ENCODE measurements at regions not wholly inside any gene's neighbourhood (a gene's known extent, or its start where the extent isn't known, plus 50 kb on each side); places are given as distances from the start of the nearest gene placed in this dataset.

- no peaks in the 10 kb centered on the region for H3K36me3 ChIP-seq (ENCODE audit: control insufficient read depth in 1 of 2, insufficient read depth in 2 of 2, low read length in 2 of 2)
- H3K9me3 ChIP-seq (ENCODE audit: control insufficient read depth in 1 of 2, low read length in 2 of 2): peaks cover 0 to 3% of the 10 kb centered on the region in 2 donors
- H3K4me3 ChIP-seq (ENCODE audit: low read depth in 1 of 2, low read length in 2 of 2): no peak overlapping the region
- no peaks in the 10 kb centered on the region for H3K27me3 ChIP-seq (ENCODE audit: control insufficient read depth in 1 of 2, insufficient read depth in 2 of 2, low read length in 2 of 2)
- H3K4me1 ChIP-seq (ENCODE audit: control insufficient read depth in 1 of 2, insufficient read depth in 2 of 2, low read length in 2 of 2): no peaks in the 10 kb centered on the region
- no peak overlapping the region for H3K9ac ChIP-seq (ENCODE audit: low read depth in 1 of 2, low read length in 2 of 2)
- H3K27ac ChIP-seq (ENCODE audit: low read depth, low read length): no peak overlapping the region
These were observed 466.2 kb downstream of the TYW1 start for GRCh38 chr7:67462781-67463191.

GRCh38 chr7:67463316-67463715 is 466.7 kb downstream of the TYW1 start:
- Histone ChIP-seq H3K4me3 (ENCODE audit: low read depth in 1 of 2, low read length in 2 of 2) (no peak overlapping the region), H3K9ac (ENCODE audit: low read depth in 1 of 2, low read length in 2 of 2) (no peak overlapping the region), H3K4me1 (ENCODE audit: control insufficient read depth in 1 of 2, insufficient read depth in 2 of 2, low read length in 2 of 2) (no peaks in the 10 kb centered on the region), H3K9me3 (ENCODE audit: control insufficient read depth in 1 of 2, low read length in 2 of 2) (peaks cover 0 to 3% of the 10 kb centered on the region in 2 donors), H3K36me3 (ENCODE audit: control insufficient read depth in 1 of 2, insufficient read depth in 2 of 2, low read length in 2 of 2) (no peaks in the 10 kb centered on the region), H3K27me3 (ENCODE audit: control insufficient read depth in 1 of 2, insufficient read depth in 2 of 2, low read length in 2 of 2) (no peaks in the 10 kb centered on the region), H3K27ac (ENCODE audit: low read depth, low read length) (no peak overlapping the region)

DNA sequence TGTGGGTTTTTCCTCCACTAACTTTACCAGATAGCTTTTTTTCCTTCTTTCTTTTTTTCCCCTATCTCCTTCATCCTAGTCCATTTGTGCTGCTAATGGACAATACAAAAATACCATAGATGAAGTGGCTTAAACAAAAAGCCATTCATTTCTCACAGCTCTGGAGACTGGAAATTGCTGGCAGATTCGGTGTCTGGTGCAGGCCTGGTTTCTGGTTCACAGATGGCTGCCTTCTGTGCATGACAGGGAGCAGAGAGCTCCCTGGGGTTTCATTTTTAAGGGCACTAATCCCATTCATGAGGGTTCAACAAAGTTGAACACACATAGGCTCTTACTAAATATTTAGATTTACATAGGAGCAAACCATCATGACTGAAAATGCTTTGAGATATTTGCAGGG is 467.4 kb downstream of the TYW1 start:
- no peak overlapping the region for H3K9ac ChIP-seq (ENCODE audit: low read depth in 1 of 2, low read length in 2 of 2)
- no peaks in the 10 kb centered on the region for H3K4me1 ChIP-seq (ENCODE audit: control insufficient read depth in 1 of 2, insufficient read depth in 2 of 2, low read length in 2 of 2)
- no peaks in the 10 kb centered on the region for H3K36me3 ChIP-seq (ENCODE audit: control insufficient read depth in 1 of 2, insufficient read depth in 2 of 2, low read length in 2 of 2)
- H3K27me3 ChIP-seq (ENCODE audit: control insufficient read depth in 1 of 2, insufficient read depth in 2 of 2, low read length in 2 of 2): no peaks in the 10 kb centered on the region
- no peak overlapping the region for H3K27ac ChIP-seq (ENCODE audit: low read depth, low read length)
- no peak overlapping the region for H3K4me3 ChIP-seq (ENCODE audit: low read depth in 1 of 2, low read length in 2 of 2)
- peaks cover 0 to 3% of the 10 kb centered on the region in 2 donors for H3K9me3 ChIP-seq (ENCODE audit: control insufficient read depth in 1 of 2, low read length in 2 of 2)

DNA sequence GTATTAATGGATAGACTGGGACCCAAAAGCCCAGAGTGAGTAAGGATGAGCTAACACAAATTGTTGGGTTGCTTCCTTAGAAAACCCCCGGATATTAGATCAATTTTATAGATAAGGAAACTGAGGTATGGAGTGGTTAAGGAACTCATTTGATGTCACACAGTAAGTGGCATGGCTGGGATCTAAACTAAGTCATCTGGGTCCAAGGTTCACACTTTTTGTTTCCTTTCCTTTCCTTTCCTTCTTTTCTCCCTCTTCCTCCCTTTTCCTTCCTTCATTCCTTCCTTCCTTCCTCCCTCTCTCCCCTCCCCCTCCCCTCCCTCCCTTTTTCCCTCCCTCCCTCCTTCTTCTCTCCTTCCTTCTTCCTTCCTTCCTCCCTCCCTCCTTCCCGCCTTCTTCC is 469.5 kb downstream of the TYW1 start:
- H3K9ac ChIP-seq (ENCODE audit: low read depth in 1 of 2, low read length in 2 of 2): no peak overlapping the region
- peaks cover 0 to 3% of the 10 kb centered on the region in 2 donors for H3K9me3 ChIP-seq (ENCODE audit: control insufficient read depth in 1 of 2, low read length in 2 of 2)
- no peak overlapping the region for H3K4me3 ChIP-seq (ENCODE audit: low read depth in 1 of 2, low read length in 2 of 2)
- H3K4me1 ChIP-seq (ENCODE audit: control insufficient read depth in 1 of 2, insufficient read depth in 2 of 2, low read length in 2 of 2): no peaks in the 10 kb centered on the region
- no peak overlapping the region for H3K27ac ChIP-seq (ENCODE audit: low read depth, low read length)
- H3K27me3 ChIP-seq (ENCODE audit: control insufficient read depth in 1 of 2, insufficient read depth in 2 of 2, low read length in 2 of 2): no peaks in the 10 kb centered on the region
- H3K36me3 ChIP-seq (ENCODE audit: control insufficient read depth in 1 of 2, insufficient read depth in 2 of 2, low read length in 2 of 2): no peaks in the 10 kb centered on the region

- no peak overlapping the region for H3K27ac ChIP-seq (ENCODE audit: low read depth, low read length)
- H3K9ac ChIP-seq (ENCODE audit: low read depth in 1 of 2, low read length in 2 of 2): no peak overlapping the region
- H3K4me3 ChIP-seq (ENCODE audit: low read depth in 1 of 2, low read length in 2 of 2): no peak overlapping the region
- H3K9me3 ChIP-seq (ENCODE audit: control insufficient read depth in 1 of 2, low read length in 2 of 2): no peaks in the 10 kb centered on the region
- H3K4me1 ChIP-seq (ENCODE audit: control insufficient read depth in 1 of 2, insufficient read depth in 2 of 2, low read length in 2 of 2): no peaks in the 10 kb centered on the region
- H3K27me3 ChIP-seq (ENCODE audit: control insufficient read depth in 1 of 2, insufficient read depth in 2 of 2, low read length in 2 of 2): no peaks in the 10 kb centered on the region
- H3K36me3 ChIP-seq (ENCODE audit: control insufficient read depth in 1 of 2, insufficient read depth in 2 of 2, low read length in 2 of 2): no peaks in the 10 kb centered on the region
These were observed 473.7 kb downstream of the TYW1 start for GRCh38 chr7:67470256-67470751.

GRCh38 chr7:67475293-67475692 is 478.7 kb downstream of the TYW1 start:
- no peaks in the 10 kb centered on the region for H3K9me3 ChIP-seq (ENCODE audit: control insufficient read depth in 1 of 2, low read length in 2 of 2)
- no peak overlapping the region for H3K9ac ChIP-seq (ENCODE audit: low read depth in 1 of 2, low read length in 2 of 2)
- H3K36me3 ChIP-seq (ENCODE audit: control insufficient read depth in 1 of 2, insufficient read depth in 2 of 2, low read length in 2 of 2): no peaks in the 10 kb centered on the region
- no peak overlapping the region for H3K4me3 ChIP-seq (ENCODE audit: low read depth in 1 of 2, low read length in 2 of 2)
- H3K4me1 ChIP-seq (ENCODE audit: control insufficient read depth in 1 of 2, insufficient read depth in 2 of 2, low read length in 2 of 2): no peaks in the 10 kb centered on the region
- H3K27ac ChIP-seq (ENCODE audit: low read depth, low read length): no peak overlapping the region
- H3K27me3 ChIP-seq (ENCODE audit: control insufficient read depth in 1 of 2, insufficient read depth in 2 of 2, low read length in 2 of 2): no peaks in the 10 kb centered on the region

DNA sequence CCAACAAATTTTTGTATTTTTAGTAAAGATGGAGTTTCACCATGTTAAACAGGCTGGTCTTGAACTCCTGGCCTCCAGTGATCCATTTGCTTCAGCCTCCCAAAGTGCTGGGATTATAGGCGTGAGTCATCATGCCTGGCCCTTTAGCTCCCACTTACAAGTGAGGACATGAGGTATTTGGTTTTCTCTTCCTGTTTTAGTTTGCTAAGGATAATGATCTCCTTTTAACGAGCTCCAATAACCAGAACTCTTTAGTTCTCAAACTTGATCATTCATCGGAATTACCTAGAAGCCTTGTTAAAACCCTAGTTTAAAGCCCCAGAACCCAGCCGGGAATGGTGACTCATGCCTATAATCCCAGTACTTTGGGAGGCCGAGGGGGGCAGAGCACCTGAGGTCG is 481.4 kb downstream of the TYW1 start:
- Histone ChIP-seq H3K9ac (ENCODE audit: low read depth in 1 of 2, low read length in 2 of 2) (no peak overlapping the region), H3K9me3 (ENCODE audit: control insufficient read depth in 1 of 2, low read length in 2 of 2) (no peaks in the 10 kb centered on the region), H3K27ac (ENCODE audit: low read depth, low read length) (no peak overlapping the region), H3K4me3 (ENCODE audit: low read depth in 1 of 2, low read length in 2 of 2) (no peak overlapping the region), H3K27me3 (ENCODE audit: control insufficient read depth in 1 of 2, insufficient read depth in 2 of 2, low read length in 2 of 2) (no peaks in the 10 kb centered on the region), H3K36me3 (ENCODE audit: control insufficient read depth in 1 of 2, insufficient read depth in 2 of 2, low read length in 2 of 2) (no peaks in the 10 kb centered on the region), H3K4me1 (ENCODE audit: control insufficient read depth in 1 of 2, insufficient read depth in 2 of 2, low read length in 2 of 2) (no peaks in the 10 kb centered on the region)

- Histone ChIP-seq H3K27me3 (ENCODE audit: control insufficient read depth in 1 of 2, insufficient read depth in 2 of 2, low read length in 2 of 2) (no peaks in the 10 kb centered on the region), H3K4me3 (ENCODE audit: low read depth in 1 of 2, low read length in 2 of 2) (peak overlapping the region in 1 of 2 donors; percentile 40), H3K4me1 (ENCODE audit: control insufficient read depth in 1 of 2, insufficient read depth in 2 of 2, low read length in 2 of 2) (no peaks in the 10 kb centered on the region), H3K27ac (ENCODE audit: low read depth, low read length) (no peak overlapping the region), H3K9me3 (ENCODE audit: control insufficient read depth in 1 of 2, low read length in 2 of 2) (no peaks in the 10 kb centered on the region), H3K9ac (ENCODE audit: low read depth in 1 of 2, low read length in 2 of 2) (no peak overlapping the region), H3K36me3 (ENCODE audit: control insufficient read depth in 1 of 2, insufficient read depth in 2 of 2, low read length in 2 of 2) (no peaks in the 10 kb centered on the region)
These were observed 487.7 kb downstream of the TYW1 start for GRCh38 chr7:67484244-67484751.

DNA sequence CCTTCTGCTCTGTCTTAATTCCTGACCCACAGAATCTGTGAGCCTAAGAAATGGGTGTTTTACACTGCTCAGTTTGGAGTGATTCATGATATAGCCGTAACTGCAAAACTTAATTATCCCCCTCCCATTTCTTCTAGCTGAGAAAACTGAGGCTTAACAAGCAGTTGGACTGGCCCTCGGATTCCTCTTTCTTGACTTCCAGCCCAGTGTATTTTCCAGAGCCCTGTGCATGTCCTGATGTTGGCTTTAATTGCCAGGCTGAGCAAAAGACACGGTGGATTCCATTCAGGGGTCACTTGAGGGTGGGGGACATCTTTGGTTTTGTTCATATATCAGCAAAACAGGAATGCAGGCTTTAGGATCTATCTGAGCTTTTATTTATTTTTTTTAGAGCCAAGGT is 489.8 kb downstream of the TYW1 start:
- no peaks in the 10 kb centered on the region for H3K4me1 ChIP-seq (ENCODE audit: control insufficient read depth in 1 of 2, insufficient read depth in 2 of 2, low read length in 2 of 2)
- H3K4me3 ChIP-seq (ENCODE audit: low read depth in 1 of 2, low read length in 2 of 2): no peak overlapping the region
- H3K27ac ChIP-seq (ENCODE audit: low read depth, low read length): no peak overlapping the region
- no peaks in the 10 kb centered on the region for H3K9me3 ChIP-seq (ENCODE audit: control insufficient read depth in 1 of 2, low read length in 2 of 2)
- H3K9ac ChIP-seq (ENCODE audit: low read depth in 1 of 2, low read length in 2 of 2): no peak overlapping the region
- H3K36me3 ChIP-seq (ENCODE audit: control insufficient read depth in 1 of 2, insufficient read depth in 2 of 2, low read length in 2 of 2): no peaks in the 10 kb centered on the region
- H3K27me3 ChIP-seq (ENCODE audit: control insufficient read depth in 1 of 2, insufficient read depth in 2 of 2, low read length in 2 of 2): no peaks in the 10 kb centered on the region

DNA sequence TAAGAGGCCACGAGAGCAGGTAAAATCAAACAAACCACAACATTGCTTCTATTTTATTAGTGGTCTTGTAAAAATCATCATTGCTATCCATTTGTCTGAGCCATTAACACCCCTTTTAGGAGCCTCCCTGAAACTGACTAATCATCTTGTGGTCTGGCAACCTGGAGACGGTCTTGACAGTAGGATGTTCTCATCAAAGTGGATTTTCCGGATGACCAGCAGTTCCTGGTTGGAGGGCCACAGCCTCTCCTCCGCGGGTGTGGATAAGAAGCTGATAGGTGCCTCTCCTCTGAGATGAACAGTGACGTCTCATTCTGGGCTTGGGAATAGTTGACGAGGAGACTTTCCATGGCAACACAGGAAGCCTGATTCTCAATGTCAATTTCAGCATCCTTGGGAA is 490.7 kb downstream of the TYW1 start:
- no peaks in the 10 kb centered on the region for H3K36me3 ChIP-seq (ENCODE audit: control insufficient read depth in 1 of 2, insufficient read depth in 2 of 2, low read length in 2 of 2)

GRCh38 chr7:67489881-67490280 is 493.2 kb downstream of the TYW1 start:
- Histone ChIP-seq H3K4me1 (ENCODE audit: control insufficient read depth in 1 of 2, insufficient read depth in 2 of 2, low read length in 2 of 2) (no peaks in the 10 kb centered on the region), H3K9ac (ENCODE audit: low read depth in 1 of 2, low read length in 2 of 2) (no peak overlapping the region), H3K27me3 (ENCODE audit: control insufficient read depth in 1 of 2, insufficient read depth in 2 of 2, low read length in 2 of 2) (no peaks in the 10 kb centered on the region), H3K9me3 (ENCODE audit: control insufficient read depth in 1 of 2, low read length in 2 of 2) (no peaks in the 10 kb centered on the region), H3K27ac (ENCODE audit: low read depth, low read length) (no peak overlapping the region), H3K4me3 (ENCODE audit: low read depth in 1 of 2, low read length in 2 of 2) (no peak overlapping the region), H3K36me3 (ENCODE audit: control insufficient read depth in 1 of 2, insufficient read depth in 2 of 2, low read length in 2 of 2) (no peaks in the 10 kb centered on the region)

More for the DNA sequence above, 490.7 kb downstream of the TYW1 start:
- no peaks in the 10 kb centered on the region for H3K27me3 ChIP-seq (ENCODE audit: control insufficient read depth in 1 of 2, insufficient read depth in 2 of 2, low read length in 2 of 2)
- no peaks in the 10 kb centered on the region for H3K9me3 ChIP-seq (ENCODE audit: control insufficient read depth in 1 of 2, low read length in 2 of 2)
- H3K27ac ChIP-seq (ENCODE audit: low read depth, low read length): no peak overlapping the region
- no peak overlapping the region for H3K4me3 ChIP-seq (ENCODE audit: low read depth in 1 of 2, low read length in 2 of 2)
- no peaks in the 10 kb centered on the region for H3K4me1 ChIP-seq (ENCODE audit: control insufficient read depth in 1 of 2, insufficient read depth in 2 of 2, low read length in 2 of 2)
- no peak overlapping the region for H3K9ac ChIP-seq (ENCODE audit: low read depth in 1 of 2, low read length in 2 of 2)
